Ecto neural progenitor cell (in vitro differentiated cells): ENCODE measurements at regions not wholly inside any gene's neighbourhood (a gene's known extent, or its start where the extent isn't known, plus 50 kb on each side); places are given as distances from the start of the nearest gene placed in this dataset.
"Not testable (repeated sequence)": the region's sequence is repeated elsewhere in the genome, so short reads cannot be mapped to it uniquely, and the experiment has no call there.

Experiments
- DNase-seq: peaks from one replicate; pipeline ENCODE4 v3.0.0-alpha.2; 2018; ENCODE audit warnings: low spot score

DNA sequence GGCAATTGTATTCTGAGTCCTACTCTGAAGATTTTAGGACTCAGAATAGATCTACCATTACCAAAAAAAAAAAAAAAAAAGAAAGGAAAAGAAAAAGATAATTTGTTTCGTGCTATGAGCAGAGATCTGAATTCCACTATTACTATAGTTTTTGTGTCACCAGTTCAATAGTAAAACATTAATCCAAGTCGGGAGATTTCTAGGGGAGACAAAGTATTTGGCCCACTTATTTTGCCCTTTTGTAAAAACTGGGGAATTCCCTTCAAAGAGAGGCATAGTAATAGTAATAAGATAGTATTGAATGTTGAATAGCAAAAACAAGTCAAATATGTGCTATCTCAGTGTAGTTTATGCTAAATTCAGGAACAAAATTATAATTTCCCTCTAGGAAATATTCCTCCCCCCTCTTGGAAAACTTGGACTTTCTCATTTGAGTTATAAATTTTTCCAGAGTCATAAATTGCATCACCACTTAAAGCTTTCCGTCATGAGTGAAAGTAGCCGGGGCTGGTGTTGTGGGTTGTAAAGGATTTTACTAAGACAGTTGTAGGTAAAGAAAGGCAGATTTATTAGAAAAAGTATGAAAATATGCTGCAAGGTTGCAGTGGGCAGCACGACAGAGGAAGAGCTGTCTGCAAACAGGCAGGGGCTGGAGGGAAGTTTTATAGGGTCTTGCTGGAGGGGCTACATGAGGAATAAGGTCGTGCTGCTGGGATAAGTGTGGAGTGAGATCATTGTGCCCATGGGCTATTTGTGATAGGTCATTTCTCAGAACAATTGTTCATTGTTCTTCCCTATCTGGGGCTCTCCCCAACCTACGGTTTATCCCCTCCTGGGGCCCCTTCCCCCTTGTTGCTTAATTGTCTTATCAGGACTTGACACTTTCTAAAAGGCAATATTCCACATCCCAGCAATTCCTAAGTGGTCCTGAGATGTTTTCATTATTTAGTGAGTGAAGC lies 1009.9 kb downstream of the PLA2G4A start:
- DNase-seq: no peak

GRCh38 chr1:187839873-187840272 lies 1011.1 kb downstream of the PLA2G4A start:
- DNase-seq: no peak

- DNase-seq: no peak
Observed at GRCh38 chr1:187840557-187840956, 1011.8 kb downstream of the PLA2G4A start.

DNA sequence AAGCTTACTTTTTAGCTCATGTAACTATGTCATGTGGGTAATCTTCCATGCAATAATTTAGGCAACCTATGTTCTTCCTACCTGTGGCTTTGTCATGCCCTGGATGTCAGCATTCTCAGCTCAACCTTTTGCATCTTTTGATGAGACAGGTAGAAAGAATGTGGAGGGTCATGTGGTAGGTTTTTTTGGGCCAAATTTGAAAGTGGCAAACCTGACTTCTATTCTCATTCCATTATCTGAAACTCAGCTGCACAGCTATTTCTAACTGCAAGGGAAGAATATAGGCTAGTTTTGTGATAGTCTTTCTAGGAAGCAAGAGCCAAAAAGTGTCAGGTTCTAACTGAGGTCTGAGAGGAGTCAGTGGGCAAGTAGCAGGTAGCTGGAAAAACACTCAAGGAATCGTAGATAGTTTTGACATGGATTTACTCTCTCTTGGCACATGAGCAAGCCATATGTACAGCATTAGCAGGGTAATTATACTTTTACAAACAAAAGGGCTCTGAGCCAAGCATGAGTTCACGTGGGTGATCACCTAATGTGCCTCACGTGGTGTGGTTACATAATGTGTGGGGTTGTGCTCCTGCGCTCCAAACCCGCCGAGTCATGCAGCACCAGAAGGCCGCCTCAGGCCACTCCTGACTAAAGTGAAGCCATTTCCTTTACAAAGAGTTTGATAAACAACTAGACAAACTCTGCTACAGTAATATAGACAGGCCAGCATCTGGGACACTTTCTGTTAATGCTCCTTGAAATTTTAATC lies 1013.8 kb downstream of the PLA2G4A start:
- DNase-seq: no peak

DNA sequence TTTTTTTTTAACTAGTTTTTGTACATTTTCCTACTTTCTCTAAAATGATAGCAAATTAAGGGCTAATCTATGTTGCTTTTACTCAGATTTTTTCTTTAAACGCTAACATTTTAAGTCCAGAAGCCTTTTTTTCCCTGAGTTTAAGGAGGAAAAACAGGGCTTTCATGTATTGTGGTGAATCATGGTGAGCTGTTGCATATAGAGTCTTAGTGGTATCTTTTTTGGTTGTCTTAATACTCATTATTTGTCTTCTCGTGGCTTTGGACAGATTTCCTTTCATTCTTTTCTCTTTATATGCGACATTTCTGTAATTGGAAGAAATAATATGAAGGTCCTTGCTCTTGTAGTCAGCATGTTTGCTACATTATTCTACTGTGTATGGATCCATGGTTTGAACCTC lies 1015.6 kb downstream of the PLA2G4A start:
- no peak for DNase-seq

DNA sequence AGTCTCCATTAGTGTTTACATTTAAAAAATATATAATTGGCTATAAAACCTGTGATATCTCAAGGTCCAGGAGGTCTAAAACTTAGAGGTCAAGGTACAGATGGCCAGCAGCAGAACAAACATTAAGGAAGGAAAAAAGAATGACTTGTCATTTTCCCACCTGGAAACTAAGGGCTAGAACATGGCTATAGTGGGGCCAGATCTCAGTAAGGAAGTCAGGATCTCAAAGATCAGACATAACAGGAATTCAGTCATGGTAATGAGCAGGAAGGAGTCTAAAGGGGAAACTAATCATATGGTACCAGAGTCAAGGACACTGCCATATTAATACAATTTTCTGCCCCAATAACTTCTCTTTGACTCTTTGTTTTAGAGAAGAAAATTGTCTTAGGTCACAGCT lies 1018.8 kb downstream of the PLA2G4A start:
- DNase-seq: no peak

DNA sequence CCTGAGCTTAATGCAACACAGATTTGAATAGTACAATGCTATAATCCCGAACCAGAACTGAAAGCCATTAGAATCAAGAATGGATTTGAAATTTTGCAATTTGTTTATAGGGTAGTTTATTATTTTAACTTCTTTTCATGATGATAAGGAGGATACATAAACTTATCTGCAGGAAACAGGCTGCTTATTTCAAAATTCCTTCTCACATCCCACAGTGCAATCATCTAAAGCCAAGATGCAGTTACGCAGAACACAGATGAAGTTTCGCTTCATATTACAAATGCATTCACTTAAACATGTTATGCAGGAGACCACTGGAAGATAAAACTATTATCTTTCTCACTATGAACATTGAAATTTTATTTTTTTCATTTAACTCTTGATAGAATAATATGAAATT lies 1019.6 kb downstream of the PLA2G4A start:
- no peak for DNase-seq

- DNase-seq: not testable (repeated sequence)
Observed at GRCh38 chr1:187850146-187850545, 1021.4 kb downstream of the PLA2G4A start.

GRCh38 chr1:187853505-187853904 lies 1024.8 kb downstream of the PLA2G4A start:
- DNase-seq: no peak

GRCh38 chr1:187854457-187854856 lies 1025.7 kb downstream of the PLA2G4A start:
- DNase-seq: no peak

DNA sequence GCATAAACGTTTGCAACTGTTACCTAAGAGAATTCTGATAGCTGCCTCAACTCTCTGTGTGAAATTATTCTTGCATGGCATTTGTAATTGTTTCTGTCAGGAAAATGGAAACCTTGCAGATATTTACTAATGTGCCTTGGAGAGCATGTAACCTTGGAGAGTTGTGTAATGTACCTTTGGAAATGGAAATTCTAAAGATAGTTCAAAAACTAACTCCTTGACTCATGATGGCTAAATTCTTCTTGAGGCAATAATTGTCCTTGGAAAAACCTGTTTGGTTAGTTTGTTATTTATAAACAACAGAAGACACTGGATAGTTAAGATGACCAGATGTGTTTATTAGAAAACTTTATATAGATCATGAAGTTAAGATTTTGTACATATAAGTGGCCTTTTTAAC lies 1033.8 kb downstream of the PLA2G4A start:
- no peak for DNase-seq

- DNase-seq: no peak
Observed at GRCh38 chr1:187870552-187870951, 1041.8 kb downstream of the PLA2G4A start.

DNA sequence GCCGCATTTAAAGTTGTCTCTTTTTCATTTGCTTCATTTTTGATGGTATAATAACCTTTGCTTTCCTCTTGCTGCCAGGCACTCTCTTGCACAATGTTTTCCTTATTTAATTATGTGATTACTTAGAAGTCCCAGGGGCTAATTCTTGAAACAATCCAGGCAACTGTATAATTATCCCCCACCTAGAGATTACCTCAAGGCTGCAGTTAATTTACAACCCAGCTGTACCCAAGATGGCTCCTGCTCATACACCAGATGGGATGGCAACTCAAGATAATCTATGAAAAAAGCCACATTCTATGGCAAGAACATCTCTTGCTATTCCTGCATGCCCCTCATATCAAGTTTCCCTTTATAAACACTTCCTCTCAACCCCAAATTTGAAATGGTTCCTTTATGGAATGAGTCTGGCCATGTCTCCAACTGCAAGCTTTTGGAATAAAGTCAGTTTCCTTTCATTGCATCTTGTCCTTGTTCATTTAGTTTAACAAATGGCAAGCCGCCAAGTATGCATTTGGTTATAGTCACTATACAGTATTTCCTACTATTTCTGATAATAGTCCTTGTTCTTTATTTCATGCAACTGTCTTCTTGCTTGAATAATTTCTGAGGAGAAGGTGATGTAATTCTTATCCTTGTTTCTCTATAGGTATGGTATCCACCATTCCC lies 1042.6 kb downstream of the PLA2G4A start:
- DNase-seq: no peak

DNA sequence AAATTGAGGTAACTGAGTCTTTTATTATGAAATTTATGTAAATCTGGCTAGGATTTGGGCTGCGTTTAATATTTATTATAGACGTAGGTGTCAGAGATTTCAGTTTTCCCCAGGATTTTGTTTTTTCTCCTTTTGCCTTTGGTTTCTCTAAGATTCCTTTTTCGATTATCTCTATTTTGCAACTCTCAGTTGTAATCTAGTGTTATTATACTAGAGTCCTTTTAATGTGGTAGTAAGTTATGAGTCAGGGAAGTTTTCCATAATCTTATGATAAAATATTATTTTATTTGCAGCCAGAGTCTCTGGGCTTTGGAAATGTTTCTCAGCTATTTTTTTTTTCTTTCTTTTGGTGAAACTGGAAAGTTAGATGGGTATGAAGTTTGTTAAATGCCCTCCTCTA lies 1043.8 kb downstream of the PLA2G4A start:
- DNase-seq: no peak

DNA sequence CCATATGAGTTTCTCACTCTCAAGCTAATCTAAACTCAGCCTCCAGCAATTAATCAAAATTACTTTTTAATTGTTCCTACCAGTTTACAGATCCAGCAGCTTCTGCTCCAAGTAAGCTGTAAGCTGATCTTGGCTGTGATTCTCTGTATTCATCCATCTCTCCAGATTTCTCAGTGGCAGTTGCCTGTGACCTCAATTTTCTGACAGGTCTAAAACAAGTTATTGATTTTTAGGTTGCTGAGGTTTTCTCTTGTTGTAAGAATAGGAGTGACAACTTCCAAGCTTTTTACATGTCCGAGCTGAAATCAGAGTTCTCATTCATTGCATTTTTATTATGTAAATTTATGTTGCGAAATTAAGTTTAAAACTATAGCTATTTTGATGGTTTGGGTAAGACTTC lies 1044.4 kb downstream of the PLA2G4A start:
- DNase-seq: no peak

GRCh38 chr1:187876775-187877174 lies 1048.0 kb downstream of the PLA2G4A start:
- no peak for DNase-seq

GRCh38 chr1:187877220-187877619 lies 1048.5 kb downstream of the PLA2G4A start:
- no peak for DNase-seq

DNA sequence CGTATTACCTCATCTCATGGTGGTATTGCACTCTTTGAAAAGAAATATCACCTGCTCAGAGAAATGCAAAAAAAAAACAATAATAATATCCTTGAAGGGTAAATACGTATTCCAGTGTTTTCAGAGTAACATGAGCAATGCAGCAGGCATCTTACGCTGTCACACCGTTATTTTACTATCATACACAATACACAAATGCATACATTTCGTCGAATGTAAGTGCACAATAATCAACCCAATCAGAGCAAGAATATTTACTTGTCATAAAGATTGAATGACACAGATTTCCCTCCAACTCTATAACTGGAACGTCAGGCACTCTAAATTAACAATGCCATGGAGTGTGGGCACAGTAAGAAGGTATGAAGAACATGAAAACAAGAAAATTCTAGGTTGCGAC lies 1050.1 kb downstream of the PLA2G4A start:
- no peak for DNase-seq

- no peak for DNase-seq
Observed at GRCh38 chr1:187883356-187883755, 1054.6 kb downstream of the PLA2G4A start.

GRCh38 chr1:187891993-187892682 lies 1063.4 kb downstream of the PLA2G4A start:
- no peak for DNase-seq

DNA sequence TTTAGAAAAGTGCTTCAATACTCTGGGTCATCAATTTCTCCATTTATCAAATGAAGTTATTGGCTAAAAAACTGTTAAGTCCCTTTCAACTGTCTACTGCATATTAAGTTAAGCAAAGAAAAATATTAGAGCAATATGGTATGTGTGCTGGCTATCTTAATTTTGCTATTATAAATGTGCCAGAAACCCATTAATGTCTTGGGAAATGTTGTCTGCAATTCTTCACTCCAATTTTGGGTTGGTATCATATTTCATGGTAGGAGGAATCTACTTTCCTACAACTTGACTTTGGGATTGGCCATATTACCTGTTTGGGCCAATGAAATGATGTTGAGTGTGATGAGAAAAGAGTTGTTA lies 1063.9 kb downstream of the PLA2G4A start:
- no peak for DNase-seq

DNA sequence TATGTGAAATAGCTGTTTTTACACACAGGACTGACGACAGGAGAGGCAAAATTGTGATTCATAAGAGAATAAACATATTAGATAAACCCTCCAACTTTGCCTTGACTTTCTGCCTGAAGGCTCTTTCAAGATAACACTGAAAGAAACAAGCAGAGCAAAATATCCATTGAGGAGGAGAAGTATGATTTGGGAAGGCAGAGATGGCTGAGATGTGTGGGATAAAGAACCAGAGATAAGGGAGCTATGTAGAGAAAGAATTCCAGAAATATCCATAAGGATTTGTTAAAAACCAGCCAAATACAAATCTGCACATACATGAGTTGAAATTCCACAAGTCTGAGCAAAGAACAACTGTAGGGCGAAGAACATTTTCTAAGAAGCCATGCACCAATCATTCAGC lies 1064.7 kb downstream of the PLA2G4A start:
- no peak for DNase-seq
